ENCODE measurements at regions not wholly inside any gene's neighbourhood (a gene's known extent, or its start where the extent isn't known, plus 50 kb on each side); places are given as distances from the start of the nearest gene placed in this dataset.

GRCh38 chr12:58117201-58117600 lies 175.8 kb downstream of the ATP23 start:
- TF ChIP-seq, protein P1, sequence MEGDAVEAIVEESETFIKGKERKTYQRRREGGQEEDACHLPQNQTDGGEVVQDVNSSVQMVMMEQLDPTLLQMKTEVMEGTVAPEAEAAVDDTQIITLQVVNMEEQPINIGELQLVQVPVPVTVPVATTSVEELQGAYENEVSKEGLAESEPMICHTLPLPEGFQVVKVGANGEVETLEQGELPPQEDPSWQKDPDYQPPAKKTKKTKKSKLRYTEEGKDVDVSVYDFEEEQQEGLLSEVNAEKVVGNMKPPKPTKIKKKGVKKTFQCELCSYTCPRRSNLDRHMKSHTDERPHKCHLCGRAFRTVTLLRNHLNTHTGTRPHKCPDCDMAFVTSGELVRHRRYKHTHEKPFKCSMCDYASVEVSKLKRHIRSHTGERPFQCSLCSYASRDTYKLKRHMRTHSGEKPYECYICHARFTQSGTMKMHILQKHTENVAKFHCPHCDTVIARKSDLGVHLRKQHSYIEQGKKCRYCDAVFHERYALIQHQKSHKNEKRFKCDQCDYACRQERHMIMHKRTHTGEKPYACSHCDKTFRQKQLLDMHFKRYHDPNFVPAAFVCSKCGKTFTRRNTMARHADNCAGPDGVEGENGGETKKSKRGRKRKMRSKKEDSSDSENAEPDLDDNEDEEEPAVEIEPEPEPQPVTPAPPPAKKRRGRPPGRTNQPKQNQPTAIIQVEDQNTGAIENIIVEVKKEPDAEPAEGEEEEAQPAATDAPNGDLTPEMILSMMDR (IDR thresholded peaks at IDR 0.05), result no peak
- TF ChIP-seq ZFX (IDR thresholded peaks at IDR 0.05; ENCODE audit: borderline replicate concordance), result no peak
